ENCODE measurements at regions not wholly inside any gene's neighbourhood (a gene's known extent, or its start where the extent isn't known, plus 50 kb on each side); places are given as distances from the start of the nearest gene placed in this dataset.
A peak's percentile ranks its signal among the peaks of the same experiment; 100 is the strongest.

DNA sequence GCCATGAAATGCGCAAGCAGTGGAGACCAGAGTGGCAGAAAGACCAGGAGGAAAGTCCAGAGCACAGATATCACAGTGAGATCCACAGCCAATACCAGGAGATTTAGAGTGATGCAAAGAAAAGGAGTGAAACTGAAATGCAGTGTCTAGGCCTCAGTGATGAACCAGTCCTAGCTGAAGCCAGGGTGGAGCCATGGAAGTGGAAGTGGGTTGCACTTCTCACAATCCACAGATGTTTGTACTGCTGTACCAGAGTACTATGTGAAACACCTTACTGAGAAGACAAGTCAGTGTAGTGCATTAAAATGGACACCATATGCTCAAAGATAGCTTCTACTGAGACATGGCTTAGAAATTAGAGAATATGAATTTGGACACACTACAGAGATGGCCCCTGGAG, 403.3 kb downstream of the HNRNPD start:
- 100% methylated on average over 1 of the region's 1 CpG for WGBS (ENCODE audit: insufficient coverage)
- H3K4me3 ChIP-seq (ENCODE audit: low read length), result no peak overlapping the region
- H3K36me3 ChIP-seq (ENCODE audit: control insufficient read depth, insufficient read depth, low read length), result no peaks in the 10 kb centered on the region
- no peak overlapping the region for H3K27ac ChIP-seq (ENCODE audit: low read length)
- H3K4me1 ChIP-seq (ENCODE audit: control insufficient read depth, insufficient read depth, low read length), result no peaks in the 10 kb centered on the region
- no peak for DNase-seq
- no peaks in the 10 kb centered on the region for H3K9me3 ChIP-seq (replicated peaks; ENCODE audit: control insufficient read depth, low read depth, low read length)
- H3K27me3 ChIP-seq (ENCODE audit: control insufficient read depth, insufficient read depth, low read length), result no peaks in the 10 kb centered on the region

DNA sequence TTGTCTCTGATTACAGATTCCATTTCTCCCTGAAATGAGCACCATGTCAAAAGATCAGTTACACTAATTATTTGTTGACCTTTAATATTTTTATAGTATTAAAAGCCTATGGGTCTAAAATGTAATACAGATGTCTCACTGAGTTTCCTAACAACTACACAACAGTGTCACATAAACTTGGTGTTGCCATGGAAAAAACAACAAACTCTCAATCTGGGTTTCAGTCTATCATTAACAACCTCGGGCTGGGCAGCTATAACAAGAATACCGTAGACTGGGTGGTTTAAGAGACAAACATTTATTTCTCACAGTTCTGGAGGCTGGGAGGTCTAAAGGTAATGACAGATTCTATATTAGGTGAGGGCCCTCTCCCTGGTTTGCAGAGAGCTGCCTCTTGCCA, 407.1 kb downstream of the HNRNPD start:
- Histone ChIP-seq H3K9me3 (replicated peaks; ENCODE audit: control insufficient read depth, low read depth, low read length) (no peaks in the 10 kb centered on the region), H3K27ac (ENCODE audit: low read length) (no peak overlapping the region), H3K27me3 (ENCODE audit: control insufficient read depth, insufficient read depth, low read length) (no peaks in the 10 kb centered on the region), H3K4me1 (ENCODE audit: control insufficient read depth, insufficient read depth, low read length) (no peaks in the 10 kb centered on the region), H3K4me3 (ENCODE audit: low read length) (no peak overlapping the region), H3K36me3 (ENCODE audit: control insufficient read depth, insufficient read depth, low read length) (no peaks in the 10 kb centered on the region)
- DNase-seq, result peak; percentile 20
- no CpG with 5 or more reads among the region's 2 CpGs for WGBS (ENCODE audit: insufficient coverage)

DNA sequence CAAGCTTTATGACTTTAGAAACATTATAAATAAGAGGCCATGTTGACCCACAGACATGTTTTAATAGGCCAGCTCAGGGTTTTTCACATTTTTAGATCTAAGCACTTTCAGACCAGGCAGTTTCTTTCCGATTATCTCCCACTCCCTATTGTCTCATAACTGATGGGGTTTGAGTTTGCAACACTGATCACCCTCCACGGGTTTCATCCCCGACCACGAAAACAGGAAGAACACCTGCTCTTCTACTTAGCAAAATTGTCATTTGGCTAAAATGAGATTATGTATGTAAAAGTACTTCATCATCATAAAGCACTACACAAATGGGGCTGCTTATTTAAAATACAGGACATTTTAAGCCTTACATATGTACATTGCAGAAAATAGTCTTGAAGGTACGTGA, 407.9 kb downstream of the HNRNPD start:
- no peak overlapping the region for H3K27ac ChIP-seq (ENCODE audit: low read length)
- DNase-seq, result peak; percentile 4
- no peak overlapping the region for H3K4me3 ChIP-seq (ENCODE audit: low read length)
- H3K27me3 ChIP-seq (ENCODE audit: control insufficient read depth, insufficient read depth, low read length), result no peaks in the 10 kb centered on the region
- H3K36me3 ChIP-seq (ENCODE audit: control insufficient read depth, insufficient read depth, low read length), result no peaks in the 10 kb centered on the region
- H3K4me1 ChIP-seq (ENCODE audit: control insufficient read depth, insufficient read depth, low read length), result no peaks in the 10 kb centered on the region
- WGBS (ENCODE audit: insufficient coverage), result no CpG with 5 or more reads among the region's 5 CpGs
- no peaks in the 10 kb centered on the region for H3K9me3 ChIP-seq (replicated peaks; ENCODE audit: control insufficient read depth, low read depth, low read length)

DNA sequence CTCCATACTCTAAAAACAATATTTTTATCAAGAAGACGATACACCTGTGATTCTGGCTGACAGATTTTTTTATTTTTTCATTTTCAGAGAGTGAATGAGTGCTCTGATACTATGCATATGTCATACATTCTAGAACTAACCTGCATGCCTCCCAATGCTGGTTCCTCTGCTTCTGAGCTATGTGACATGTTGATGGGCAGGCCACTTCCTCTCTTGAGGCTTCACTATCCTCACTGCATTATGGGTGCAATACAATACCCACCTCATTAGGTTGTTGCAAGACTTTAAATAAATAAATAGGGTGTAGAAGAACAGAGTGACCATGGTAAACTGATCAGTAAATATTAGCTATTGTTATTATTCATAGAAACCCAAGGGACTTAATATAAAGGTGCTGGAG, 408.3 kb downstream of the HNRNPD start:
- WGBS (ENCODE audit: insufficient coverage), result no CpG with 5 or more reads among the region's 1 CpG
- Histone ChIP-seq H3K9me3 (replicated peaks; ENCODE audit: control insufficient read depth, low read depth, low read length) (no peaks in the 10 kb centered on the region), H3K36me3 (ENCODE audit: control insufficient read depth, insufficient read depth, low read length) (no peaks in the 10 kb centered on the region), H3K4me3 (ENCODE audit: low read length) (no peak overlapping the region), H3K4me1 (ENCODE audit: control insufficient read depth, insufficient read depth, low read length) (no peaks in the 10 kb centered on the region), H3K27me3 (ENCODE audit: control insufficient read depth, insufficient read depth, low read length) (no peaks in the 10 kb centered on the region), H3K27ac (ENCODE audit: low read length) (no peak overlapping the region)
- no peak for DNase-seq

DNA sequence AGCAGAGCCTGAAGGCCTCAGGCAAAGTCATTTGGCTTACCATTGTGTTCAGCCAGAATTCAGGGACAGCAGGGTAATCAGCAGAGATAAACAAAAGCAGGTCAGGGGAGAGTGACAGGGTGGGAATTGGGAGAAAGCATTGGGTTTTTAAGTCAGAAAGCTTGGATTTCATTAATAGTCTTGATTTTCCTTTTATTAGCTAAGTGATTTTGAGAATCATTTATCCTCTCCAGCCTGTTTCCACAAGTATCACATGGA, 410.1 kb downstream of the HNRNPD start:
- H3K9me3 ChIP-seq (replicated peaks; ENCODE audit: control insufficient read depth, low read depth, low read length), result no peaks in the 10 kb centered on the region
- no peak for DNase-seq
- H3K36me3 ChIP-seq (ENCODE audit: control insufficient read depth, insufficient read depth, low read length), result no peaks in the 10 kb centered on the region
- H3K4me3 ChIP-seq (ENCODE audit: low read length), result no peak overlapping the region
- H3K4me1 ChIP-seq (ENCODE audit: control insufficient read depth, insufficient read depth, low read length), result no peaks in the 10 kb centered on the region
- no peaks in the 10 kb centered on the region for H3K27me3 ChIP-seq (ENCODE audit: control insufficient read depth, insufficient read depth, low read length)
- no peak overlapping the region for H3K27ac ChIP-seq (ENCODE audit: low read length)

DNA sequence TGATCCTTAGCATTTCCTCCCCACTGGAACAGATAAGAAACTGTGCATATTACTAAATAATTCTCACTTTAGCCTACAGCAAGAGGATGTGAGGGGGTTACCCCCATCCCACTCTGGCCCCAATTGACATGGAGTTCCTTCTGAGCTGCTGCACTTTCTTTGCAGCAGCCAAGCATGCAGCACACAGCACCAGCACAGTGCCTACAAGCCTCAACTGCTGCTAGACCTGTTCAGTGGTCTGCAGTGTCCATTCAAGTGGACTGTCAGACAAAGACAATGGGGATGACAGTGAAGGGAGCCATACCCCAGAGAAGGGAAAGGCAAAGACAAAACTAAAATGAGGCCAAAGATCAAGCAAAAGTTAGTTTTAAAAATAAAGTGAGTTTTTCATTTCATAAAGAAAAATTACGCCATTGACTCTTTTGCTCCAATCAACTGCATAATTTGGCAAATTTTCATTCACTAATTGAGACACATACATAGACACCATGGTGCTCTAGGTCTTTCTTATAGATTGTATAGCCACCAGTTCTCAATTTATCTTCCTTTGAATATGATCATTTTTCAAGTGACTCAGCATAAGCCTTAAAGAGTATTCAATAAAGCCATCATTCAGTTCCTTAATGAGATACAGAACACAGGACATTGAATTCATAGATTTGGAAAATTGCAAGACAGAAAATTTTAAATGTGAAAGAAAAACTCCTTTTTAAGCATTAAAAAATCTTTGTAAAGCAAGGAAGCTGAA, 410.6 kb downstream of the HNRNPD start:
- H3K4me1 ChIP-seq (ENCODE audit: control insufficient read depth, insufficient read depth, low read length), result no peaks in the 10 kb centered on the region
- H3K9me3 ChIP-seq (replicated peaks; ENCODE audit: control insufficient read depth, low read depth, low read length), result no peaks in the 10 kb centered on the region
- H3K27me3 ChIP-seq (ENCODE audit: control insufficient read depth, insufficient read depth, low read length), result no peaks in the 10 kb centered on the region
- no peaks in the 10 kb centered on the region for H3K36me3 ChIP-seq (ENCODE audit: control insufficient read depth, insufficient read depth, low read length)
- DNase-seq, result no peak
- H3K4me3 ChIP-seq (ENCODE audit: low read length), result no peak overlapping the region
- no CpG with 5 or more reads among the region's 1 CpG for WGBS (ENCODE audit: insufficient coverage)
- H3K27ac ChIP-seq (ENCODE audit: low read length), result no peak overlapping the region

DNA sequence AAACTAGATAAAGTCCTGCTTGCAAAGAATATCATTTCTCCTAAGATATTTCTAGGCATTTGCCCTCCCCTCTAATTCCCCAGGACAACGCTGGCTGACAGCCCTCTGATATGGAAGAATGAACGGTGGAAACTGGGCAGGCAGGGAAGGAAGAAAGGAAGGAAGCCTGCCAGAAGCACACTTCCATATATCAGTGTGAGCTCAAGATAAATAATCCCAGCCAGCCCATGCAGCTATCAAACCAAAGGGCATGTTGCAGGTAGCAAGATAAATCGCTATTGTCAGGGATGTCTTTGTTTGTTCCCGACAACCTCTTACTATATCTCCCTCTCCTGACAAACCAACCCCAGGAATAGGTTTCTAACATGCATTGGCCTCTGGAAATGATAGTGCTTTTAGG, 412.8 kb downstream of the HNRNPD start:
- Histone ChIP-seq H3K4me1 (ENCODE audit: control insufficient read depth, insufficient read depth, low read length) (no peaks in the 10 kb centered on the region), H3K4me3 (ENCODE audit: low read length) (no peak overlapping the region), H3K27me3 (ENCODE audit: control insufficient read depth, insufficient read depth, low read length) (no peaks in the 10 kb centered on the region), H3K9me3 (replicated peaks; ENCODE audit: control insufficient read depth, low read depth, low read length) (no peaks in the 10 kb centered on the region), H3K36me3 (ENCODE audit: control insufficient read depth, insufficient read depth, low read length) (no peaks in the 10 kb centered on the region), H3K27ac (ENCODE audit: low read length) (no peak overlapping the region)
- no CpG with 5 or more reads among the region's 4 CpGs for WGBS (ENCODE audit: insufficient coverage)
- no peak for DNase-seq

DNA sequence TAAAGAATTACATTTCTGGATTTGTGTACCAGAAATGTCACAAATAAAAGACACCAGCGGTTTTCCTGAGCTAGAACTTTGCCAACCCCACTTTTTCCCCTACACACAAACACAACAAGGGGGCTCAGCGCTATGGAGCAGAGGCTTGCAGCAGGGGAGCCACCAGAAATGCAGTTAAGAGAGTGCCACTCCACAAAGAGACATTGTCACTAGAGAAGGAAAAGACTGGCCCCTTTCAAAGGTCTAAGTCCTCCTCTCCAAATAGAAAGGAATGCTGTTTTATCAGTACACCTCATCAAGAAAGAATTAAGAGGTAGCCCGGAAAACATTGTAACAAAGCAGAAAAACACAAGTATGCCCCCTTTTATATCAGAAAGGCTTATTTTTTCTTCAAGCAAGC, 419.5 kb downstream of the HNRNPD start:
- H3K27me3 ChIP-seq (ENCODE audit: control insufficient read depth, insufficient read depth, low read length), result no peaks in the 10 kb centered on the region
- 62% methylated on average over 2 of the region's 3 CpGs for WGBS (ENCODE audit: insufficient coverage)
- no peak overlapping the region for H3K4me3 ChIP-seq (ENCODE audit: low read length)
- H3K4me1 ChIP-seq (ENCODE audit: control insufficient read depth, insufficient read depth, low read length), result no peaks in the 10 kb centered on the region
- no peaks in the 10 kb centered on the region for H3K36me3 ChIP-seq (ENCODE audit: control insufficient read depth, insufficient read depth, low read length)
- no peaks in the 10 kb centered on the region for H3K9me3 ChIP-seq (replicated peaks; ENCODE audit: control insufficient read depth, low read depth, low read length)
- no peak overlapping the region for H3K27ac ChIP-seq (ENCODE audit: low read length)
- no peak for DNase-seq

DNA sequence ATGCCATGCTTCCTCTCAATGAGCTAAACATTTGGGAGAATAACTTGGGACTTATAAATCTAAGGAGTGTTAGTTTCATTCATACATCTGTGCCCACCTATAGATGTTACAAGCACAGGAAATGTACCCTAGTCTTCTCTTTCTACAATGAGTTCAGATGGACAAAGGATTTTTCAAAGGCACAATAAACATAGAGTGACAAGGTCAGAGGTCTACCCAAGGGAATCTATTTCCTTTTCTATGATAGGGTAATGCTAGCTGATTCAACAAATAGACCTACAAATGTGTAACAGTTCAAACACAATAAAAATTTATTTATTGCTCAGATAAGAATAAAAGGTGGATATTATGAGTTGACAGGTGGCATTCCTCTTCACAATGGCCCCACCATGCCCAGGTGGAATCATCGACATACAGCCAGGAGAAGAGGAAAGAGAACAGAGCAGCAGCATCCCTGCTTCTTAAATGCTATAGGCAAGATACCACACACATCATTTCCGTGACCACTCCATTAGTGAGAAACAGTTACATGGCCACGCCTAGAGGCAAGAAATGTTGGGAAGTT, 421.8 kb downstream of the HNRNPD start:
- no CpG with 5 or more reads among the region's 3 CpGs for WGBS (ENCODE audit: insufficient coverage)
- Histone ChIP-seq H3K27me3 (ENCODE audit: control insufficient read depth, insufficient read depth, low read length) (peaks cover 1% of the 10 kb centered on the region), H3K27ac (ENCODE audit: low read length) (no peak overlapping the region), H3K4me3 (ENCODE audit: low read length) (no peak overlapping the region), H3K4me1 (ENCODE audit: control insufficient read depth, insufficient read depth, low read length) (no peaks in the 10 kb centered on the region), H3K9me3 (replicated peaks; ENCODE audit: control insufficient read depth, low read depth, low read length) (no peaks in the 10 kb centered on the region), H3K36me3 (ENCODE audit: control insufficient read depth, insufficient read depth, low read length) (no peaks in the 10 kb centered on the region)
- DNase-seq, result no peak

DNA sequence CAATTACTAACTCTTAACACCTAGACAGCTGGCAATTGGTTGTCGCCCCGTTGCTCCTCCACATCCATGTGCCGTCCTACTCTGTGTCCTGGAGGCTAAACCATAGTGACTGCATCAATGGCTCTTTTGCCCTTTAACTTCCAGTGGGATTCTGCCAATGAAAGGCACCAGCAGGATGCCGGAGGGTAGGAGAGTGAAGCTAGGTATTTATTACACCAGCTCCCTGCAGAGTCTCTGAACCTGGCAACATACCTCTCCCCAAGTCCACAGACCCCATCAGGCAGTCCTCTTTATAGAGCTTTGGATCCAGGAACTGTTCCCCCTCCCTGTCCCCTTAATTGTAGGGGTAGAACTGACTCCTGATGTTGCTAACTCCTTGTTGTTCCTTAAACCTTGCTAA, 426.8 kb downstream of the HNRNPD start:
- WGBS (ENCODE audit: insufficient coverage), result 4% methylated on average over 3 of the region's 4 CpGs
- Histone ChIP-seq H3K4me1 (ENCODE audit: control insufficient read depth, insufficient read depth, low read length) (no peaks in the 10 kb centered on the region), H3K9me3 (replicated peaks; ENCODE audit: control insufficient read depth, low read depth, low read length) (no peaks in the 10 kb centered on the region), H3K36me3 (ENCODE audit: control insufficient read depth, insufficient read depth, low read length) (no peaks in the 10 kb centered on the region), H3K4me3 (ENCODE audit: low read length) (no peak overlapping the region), H3K27ac (ENCODE audit: low read length) (no peak overlapping the region), H3K27me3 (ENCODE audit: control insufficient read depth, insufficient read depth, low read length) (peaks cover 3% of the 10 kb centered on the region)
- DNase-seq, result no peak
